Coronary artery (tissue), 2 donors: ENCODE measurements at regions not wholly inside any gene's neighbourhood (a gene's known extent, or its start where the extent isn't known, plus 50 kb on each side); places are given as distances from the start of the nearest gene placed in this dataset.
A peak's percentile ranks its signal among the peaks of the same experiment; 100 is the strongest.

ENCODE experiments used
- DNase-seq: peaks from one replicate; pipeline ENCODE4 v3.0.0-alpha.2; 2017; ENCODE audit warnings: low spot score
- H3K27ac ChIP-seq, 2 donors: fragments of 200-600 bp; sonication (generic); one replicate each; pipeline ENCODE4 v1.5.1; 2016 to 2019
- H3K4me3 ChIP-seq: fragments of 200-600 bp; sonication (generic); 2 replicates; pipeline ENCODE4 v1.5.1; 2016; ENCODE audit warnings: mild to moderate bottlenecking, moderate library complexity
- CTCF ChIP-seq: fragments of 200-600 bp; sonication (generic); IDR thresholded peaks from one replicate; pipeline ENCODE4 v1.5.1; 2019; ENCODE audit warnings: antibody characterized with exemption

GRCh38 chr13:76820759-76821158 is 65.4 kb downstream of the KCTD12 start:
- no peak for DNase-seq
- Histone ChIP-seq H3K4me3 (no peak overlapping the region), H3K27ac (peak overlapping the region in 1 of 2 donors; percentile 39)
- no peak for TF ChIP-seq CTCF

GRCh38 chr13:76816394-76816793 is 69.8 kb downstream of the KCTD12 start:
- H3K27ac ChIP-seq, result no peak overlapping the region
- DNase-seq, result no peak
- no peak overlapping the region for H3K4me3 ChIP-seq
- no peak for TF ChIP-seq CTCF

GRCh38 chr13:76815344-76815743 is 70.9 kb downstream of the KCTD12 start:
- no peak for TF ChIP-seq CTCF
- Histone ChIP-seq H3K27ac (no peak overlapping the region), H3K4me3 (no peak overlapping the region)
- DNase-seq, result no peak

GRCh38 chr13:76813891-76814290 is 72.3 kb downstream of the KCTD12 start:
- H3K27ac ChIP-seq, result no peak overlapping the region
- no peak for DNase-seq
- no peak for TF ChIP-seq CTCF
- H3K4me3 ChIP-seq, result no peak overlapping the region

- TF ChIP-seq CTCF, result no peak
- no peak for DNase-seq
- Histone ChIP-seq H3K4me3 (no peak overlapping the region), H3K27ac (peak overlapping the region in 1 of 2 donors; percentile 21)
Observed at GRCh38 chr13:76813000-76813691, 73.1 kb downstream of the KCTD12 start.

GRCh38 chr13:76812206-76812897 is 73.9 kb downstream of the KCTD12 start:
- Histone ChIP-seq H3K27ac (peak overlapping the region in 1 of 2 donors; percentile 47), H3K4me3 (no peak overlapping the region)
- TF ChIP-seq CTCF, result no peak
- no peak for DNase-seq

GRCh38 chr13:76809389-76809788 is 76.8 kb downstream of the KCTD12 start:
- DNase-seq, result no peak
- Histone ChIP-seq H3K4me3 (no peak overlapping the region), H3K27ac (no peak overlapping the region)
- TF ChIP-seq CTCF, result no peak
